K562 (cell line): ENCODE measurements at regions not wholly inside any gene's neighbourhood (a gene's known extent, or its start where the extent isn't known, plus 50 kb on each side); places are given as distances from the start of the nearest gene placed in this dataset.

ENCODE experiments used
- DLX4 ChIP-seq: fragments of 250-450 bp; sonication (Bioruptor Pico); IDR thresholded peaks from 2 replicates; pipeline ENCODE4 v1.6.1; 2021; ENCODE audit warnings: mild to moderate bottlenecking
- FOXP4 ChIP-seq: sonication (generic); formaldehyde crosslinking; IDR thresholded peaks from 2 replicates; pipeline ENCODE4 v1.8.0; 2022; ENCODE audit warnings: mild to moderate bottlenecking, missing genetic modification reagents, borderline replicate concordance
- JUN ChIP-seq, 2 experiments: sonication (generic) in 1 of 2; formaldehyde crosslinking in 1 of 2; IDR thresholded peaks; 2 replicates each; pipeline versions ENCODE4 v1.6.1 to v1.8.0; 2012 to 2022; ENCODE audit warnings: borderline replicate concordance in 2 of 2, mild to moderate bottlenecking in 2 of 2, improper control_type of control experiment in 1 of 2, low read depth in 1 of 2, low read length in 1 of 2, missing genetic modification reagents in 1 of 2
- RBM34 ChIP-seq: fragments of 200-400 bp; formaldehyde crosslinking; IDR thresholded peaks from 2 replicates; pipeline ENCODE4 v1.6.1; 2018; ENCODE audit warnings: low read length, borderline replicate concordance; ENCODE audit not compliant: insufficient read depth
- SIN3B ChIP-seq: fragments of 450-650 bp; IDR thresholded peaks from 2 replicates; pipeline ENCODE4 v1.6.1; 2017; ENCODE audit warnings: low read depth, mild to moderate bottlenecking, moderate library complexity
- ZFP91 ChIP-seq: sonication (generic); formaldehyde crosslinking; IDR thresholded peaks from 2 replicates; pipeline ENCODE4 v1.8.0; 2022; ENCODE audit warnings: mild to moderate bottlenecking, missing genetic modification reagents
- ZNF24 ChIP-seq: fragments of 450-650 bp; IDR thresholded peaks from 2 replicates; pipeline ENCODE4 v1.6.1; 2016
- ZNF3 ChIP-seq: fragments of 250-450 bp; sonication (Bioruptor Pico); IDR thresholded peaks from 2 replicates; pipeline ENCODE4 v1.5.0; 2021; ENCODE audit warnings: mild to moderate bottlenecking, moderate library complexity

- no peak for TF ChIP-seq FOXP4
- TF ChIP-seq ZNF3 (CRISPR knock-in tag): no peak
- TF ChIP-seq JUN (IDR thresholded peaks at IDR 0.05; ENCODE audit: borderline replicate concordance, low read depth, low read length): no peak
- TF ChIP-seq JUN (CRISPR knock-in tag; IDR thresholded peaks at IDR 0.05; ENCODE audit: borderline replicate concordance): no peak
- no peak for TF ChIP-seq ZNF24
- TF ChIP-seq SIN3B: no peak
- TF ChIP-seq DLX4 (CRISPR knock-in tag): no peak
- no peak for TF ChIP-seq ZFP91 (CRISPR knock-in tag)
- no peak for TF ChIP-seq RBM34
Observed at GRCh38 chr17:33776304-33776703, 478.8 kb upstream of the CCL2 start (continued).
